ENCODE measurements at regions not wholly inside any gene's neighbourhood (a gene's known extent, or its start where the extent isn't known, plus 50 kb on each side); places are given as distances from the start of the nearest gene placed in this dataset.

DNA sequence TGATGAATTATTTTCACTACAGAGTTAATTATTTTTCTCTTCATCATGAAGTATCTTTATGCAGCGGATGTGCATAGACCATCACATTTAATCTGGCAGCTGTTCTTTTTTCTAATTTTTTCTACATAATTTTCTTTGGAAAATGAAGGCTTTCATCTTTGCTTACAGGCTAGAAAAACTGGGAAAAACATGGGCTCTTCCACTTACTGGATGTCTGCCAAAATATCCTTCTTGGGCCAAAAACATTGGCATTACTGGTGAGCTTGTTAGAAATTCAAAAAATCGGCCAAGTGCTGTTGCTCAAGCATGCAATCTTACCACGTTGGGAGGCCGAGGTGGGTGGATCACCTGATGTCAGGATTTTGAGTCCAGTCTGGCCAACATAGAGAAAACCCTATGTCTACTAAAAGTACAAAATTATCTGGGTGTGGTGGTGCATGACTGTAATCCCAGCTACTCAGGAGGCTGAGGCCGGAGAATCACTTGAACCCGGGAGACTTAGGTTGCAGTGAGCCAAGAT lies 176.8 kb downstream of the ZNF737 start:
- TF ChIP-seq, protein P1, sequence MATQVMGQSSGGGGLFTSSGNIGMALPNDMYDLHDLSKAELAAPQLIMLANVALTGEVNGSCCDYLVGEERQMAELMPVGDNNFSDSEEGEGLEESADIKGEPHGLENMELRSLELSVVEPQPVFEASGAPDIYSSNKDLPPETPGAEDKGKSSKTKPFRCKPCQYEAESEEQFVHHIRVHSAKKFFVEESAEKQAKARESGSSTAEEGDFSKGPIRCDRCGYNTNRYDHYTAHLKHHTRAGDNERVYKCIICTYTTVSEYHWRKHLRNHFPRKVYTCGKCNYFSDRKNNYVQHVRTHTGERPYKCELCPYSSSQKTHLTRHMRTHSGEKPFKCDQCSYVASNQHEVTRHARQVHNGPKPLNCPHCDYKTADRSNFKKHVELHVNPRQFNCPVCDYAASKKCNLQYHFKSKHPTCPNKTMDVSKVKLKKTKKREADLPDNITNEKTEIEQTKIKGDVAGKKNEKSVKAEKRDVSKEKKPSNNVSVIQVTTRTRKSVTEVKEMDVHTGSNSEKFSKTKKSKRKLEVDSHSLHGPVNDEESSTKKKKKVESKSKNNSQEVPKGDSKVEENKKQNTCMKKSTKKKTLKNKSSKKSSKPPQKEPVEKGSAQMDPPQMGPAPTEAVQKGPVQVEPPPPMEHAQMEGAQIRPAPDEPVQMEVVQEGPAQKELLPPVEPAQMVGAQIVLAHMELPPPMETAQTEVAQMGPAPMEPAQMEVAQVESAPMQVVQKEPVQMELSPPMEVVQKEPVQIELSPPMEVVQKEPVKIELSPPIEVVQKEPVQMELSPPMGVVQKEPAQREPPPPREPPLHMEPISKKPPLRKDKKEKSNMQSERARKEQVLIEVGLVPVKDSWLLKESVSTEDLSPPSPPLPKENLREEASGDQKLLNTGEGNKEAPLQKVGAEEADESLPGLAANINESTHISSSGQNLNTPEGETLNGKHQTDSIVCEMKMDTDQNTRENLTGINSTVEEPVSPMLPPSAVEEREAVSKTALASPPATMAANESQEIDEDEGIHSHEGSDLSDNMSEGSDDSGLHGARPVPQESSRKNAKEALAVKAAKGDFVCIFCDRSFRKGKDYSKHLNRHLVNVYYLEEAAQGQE (IDR thresholded peaks at IDR 0.05; ENCODE audit: insufficient read depth in 1 of 2, low read depth in 2 of 2, low read length in 2 of 2): no peak
- no peak for TF ChIP-seq POLR2AphosphoS5 (IDR thresholded peaks at IDR 0.05; ENCODE audit: low read depth, low read length)
- TF ChIP-seq SIN3A (IDR thresholded peaks at IDR 0.05; ENCODE audit: borderline replicate concordance, insufficient read depth, low read length): no peak
- no peak for TF ChIP-seq TAF1 (IDR thresholded peaks at IDR 0.05; ENCODE audit: borderline replicate concordance, insufficient read depth, low read length)
- no peak for TF ChIP-seq FOXP2 (optimal IDR thresholded peaks at IDR 0.05; ENCODE audit: borderline replicate concordance, extremely low read depth, extremely low read length, insufficient read depth)

All from PFSK-1 (cell line).